ENCODE measurements at regions not wholly inside any gene's neighbourhood (a gene's known extent, or its start where the extent isn't known, plus 50 kb on each side); places are given as distances from the start of the nearest gene placed in this dataset.
A peak's percentile ranks its signal among the peaks of the same experiment; 100 is the strongest.

GRCh38 chr2:228615496-228615895 lies 434.0 kb upstream of the SPHKAP start:
- 98% methylated on average over 3 of the region's 3 CpGs for WGBS (ENCODE audit: low lambda C conversion rate, missing lambda C conversion rate)
- Histone ChIP-seq H2AFZ (no peak overlapping the region), H3K4me2 (no peak overlapping the region), H4K20me1 (ENCODE audit: insufficient read depth, poor library complexity, severe bottlenecking) (no peaks in the 10 kb centered on the region), H3K9me3 (ENCODE audit: low read depth) (no peaks in the 10 kb centered on the region), H3K27ac (no peak overlapping the region), H3K27me3 (no peaks in the 10 kb centered on the region), H3K9me2 (replicated peaks; ENCODE audit: insufficient read depth) (no peaks in the 10 kb centered on the region), H3K4me3 (no peak overlapping the region), H3K79me2 (no peaks in the 10 kb centered on the region), H3K4me1 (ENCODE audit: insufficient read depth) (no peaks in the 10 kb centered on the region), H3K36me3 (replicated peaks; ENCODE audit: insufficient read depth, low read depth) (no peaks in the 10 kb centered on the region)
- DNase-seq (ENCODE audit: low spot score) = peak; percentile 10
- TF ChIP-seq CTCF (IDR thresholded peaks at IDR 0.05; ENCODE audit: poor library complexity) = no peak
- TF ChIP-seq EZH2 (IDR thresholded peaks at IDR 0.05; ENCODE audit: borderline replicate concordance) = no peak
- TF ChIP-seq EZH2phosphoT487 (IDR thresholded peaks at IDR 0.05; ENCODE audit: low read depth, severe bottlenecking, unreplicated experiment) = no peak

- Histone ChIP-seq H4K20me1 (ENCODE audit: insufficient read depth, poor library complexity, severe bottlenecking) (no peaks in the 10 kb centered on the region), H3K27me3 (no peaks in the 10 kb centered on the region), H3K79me2 (no peaks in the 10 kb centered on the region), H3K27ac (no peak overlapping the region), H3K4me2 (no peak overlapping the region), H2AFZ (no peak overlapping the region), H3K9me3 (ENCODE audit: low read depth) (no peaks in the 10 kb centered on the region), H3K4me1 (ENCODE audit: insufficient read depth) (no peaks in the 10 kb centered on the region), H3K9me2 (replicated peaks; ENCODE audit: insufficient read depth) (no peaks in the 10 kb centered on the region), H3K36me3 (replicated peaks; ENCODE audit: insufficient read depth, low read depth) (no peaks in the 10 kb centered on the region), H3K4me3 (no peak overlapping the region)
- WGBS (ENCODE audit: low lambda C conversion rate, missing lambda C conversion rate) = 83% methylated on average over 2 of the region's 2 CpGs
- TF ChIP-seq CTCF (IDR thresholded peaks at IDR 0.05; ENCODE audit: poor library complexity) (no peak), EZH2phosphoT487 (IDR thresholded peaks at IDR 0.05; ENCODE audit: low read depth, severe bottlenecking, unreplicated experiment) (no peak), EZH2 (IDR thresholded peaks at IDR 0.05; ENCODE audit: borderline replicate concordance) (no peak)
- DNase-seq (ENCODE audit: low spot score) = no peak
These were observed 433.3 kb upstream of the SPHKAP start for GRCh38 chr2:228614741-228615140.

GRCh38 chr2:228613133-228613850 lies 431.8 kb upstream of the SPHKAP start:
- Histone ChIP-seq H3K36me3 (replicated peaks; ENCODE audit: insufficient read depth, low read depth) (no peaks in the 10 kb centered on the region), H3K27me3 (no peaks in the 10 kb centered on the region), H3K9me3 (ENCODE audit: low read depth) (no peaks in the 10 kb centered on the region), H3K4me3 (no peak overlapping the region), H3K27ac (peak overlapping the region; percentile 21), H3K9me2 (replicated peaks; ENCODE audit: insufficient read depth) (no peaks in the 10 kb centered on the region), H2AFZ (no peak overlapping the region), H4K20me1 (ENCODE audit: insufficient read depth, poor library complexity, severe bottlenecking) (no peaks in the 10 kb centered on the region), H3K4me2 (no peak overlapping the region), H3K79me2 (no peaks in the 10 kb centered on the region), H3K4me1 (ENCODE audit: insufficient read depth) (no peaks in the 10 kb centered on the region)
- TF ChIP-seq EZH2phosphoT487 (IDR thresholded peaks at IDR 0.05; ENCODE audit: low read depth, severe bottlenecking, unreplicated experiment) = no peak
- TF ChIP-seq EZH2 (IDR thresholded peaks at IDR 0.05; ENCODE audit: borderline replicate concordance) = no peak
- no peak for TF ChIP-seq CTCF (IDR thresholded peaks at IDR 0.05; ENCODE audit: poor library complexity)
- peak; percentile 10 for DNase-seq (ENCODE audit: low spot score)
- 83% methylated on average over 8 of the region's 8 CpGs for WGBS (ENCODE audit: low lambda C conversion rate, missing lambda C conversion rate)
